NB4 (cell line): ENCODE measurements at regions not wholly inside any gene's neighbourhood (a gene's known extent, or its start where the extent isn't known, plus 50 kb on each side); places are given as distances from the start of the nearest gene placed in this dataset.

ENCODE experiments used
- DNase-seq: peaks from one replicate; pipeline ENCODE4 v3.0.0; 2010; ENCODE audit warnings: low read depth
- H3K4me3 ChIP-seq: one replicate; pipeline ENCODE4 v1.5.1; 2011; ENCODE audit warnings: mild to moderate bottlenecking, low read depth, low read length, moderate library complexity
- CTCF ChIP-seq: IDR thresholded peaks from one replicate; pipeline ENCODE4 v1.5.1; 2012; ENCODE audit warnings: low read depth, low read length
- MAX ChIP-seq: IDR thresholded peaks from 2 replicates; pipeline ENCODE4 v1.6.1; 2011; ENCODE audit warnings: low read depth, low read length
- MYC ChIP-seq: IDR thresholded peaks from 2 replicates; pipeline ENCODE4 v1.6.1; 2011; ENCODE audit warnings: low read depth, low read length
- POLR2A ChIP-seq: IDR thresholded peaks from 2 replicates; pipeline ENCODE4 v1.6.1; 2011; ENCODE audit warnings: mild to moderate bottlenecking; ENCODE audit not compliant: insufficient read length; ENCODE audit errors: extremely low read depth

- H3K4me3 ChIP-seq: no peak overlapping the region
- DNase-seq: no peak
- no peak for TF ChIP-seq CTCF
- TF ChIP-seq POLR2A: no peak
- no peak for TF ChIP-seq MAX
- no peak for TF ChIP-seq MYC
These were observed 178.7 kb upstream of the MCTP2 start for GRCh38 chr15:94052711-94053110.

GRCh38 chr15:94047566-94047965 is 183.8 kb upstream of the MCTP2 start:
- DNase-seq: no peak
- TF ChIP-seq POLR2A: no peak
- no peak for TF ChIP-seq CTCF
- no peak for TF ChIP-seq MYC
- no peak for TF ChIP-seq MAX

GRCh38 chr15:94042180-94042928 is 189.0 kb upstream of the MCTP2 start:
- no peak for DNase-seq
- TF ChIP-seq CTCF (no peak), MAX (no peak)
- no peak overlapping the region for H3K4me3 ChIP-seq

More at GRCh38 chr15:94047566-94047965, 183.8 kb upstream of the MCTP2 start:
- H3K4me3 ChIP-seq: no peak overlapping the region

GRCh38 chr15:94041746-94042145 is 189.6 kb upstream of the MCTP2 start:
- H3K4me3 ChIP-seq: no peak overlapping the region
- TF ChIP-seq CTCF (no peak), MYC (no peak), POLR2A (no peak), MAX (no peak)
- DNase-seq: no peak

- no peak for DNase-seq
- no peak overlapping the region for H3K4me3 ChIP-seq
- TF ChIP-seq CTCF: no peak
- no peak for TF ChIP-seq POLR2A
- no peak for TF ChIP-seq MYC
- TF ChIP-seq MAX: no peak
These were observed 190.7 kb upstream of the MCTP2 start for GRCh38 chr15:94040541-94041248.
